Hepatic stellate cell (primary cell): ENCODE measurements at regions not wholly inside any gene's neighbourhood (a gene's known extent, or its start where the extent isn't known, plus 50 kb on each side); places are given as distances from the start of the nearest gene placed in this dataset.

Experiments
- DNase-seq: peaks from one replicate; pipeline ENCODE4 v3.0.0; 2011; ENCODE audit warnings: low spot score

DNA sequence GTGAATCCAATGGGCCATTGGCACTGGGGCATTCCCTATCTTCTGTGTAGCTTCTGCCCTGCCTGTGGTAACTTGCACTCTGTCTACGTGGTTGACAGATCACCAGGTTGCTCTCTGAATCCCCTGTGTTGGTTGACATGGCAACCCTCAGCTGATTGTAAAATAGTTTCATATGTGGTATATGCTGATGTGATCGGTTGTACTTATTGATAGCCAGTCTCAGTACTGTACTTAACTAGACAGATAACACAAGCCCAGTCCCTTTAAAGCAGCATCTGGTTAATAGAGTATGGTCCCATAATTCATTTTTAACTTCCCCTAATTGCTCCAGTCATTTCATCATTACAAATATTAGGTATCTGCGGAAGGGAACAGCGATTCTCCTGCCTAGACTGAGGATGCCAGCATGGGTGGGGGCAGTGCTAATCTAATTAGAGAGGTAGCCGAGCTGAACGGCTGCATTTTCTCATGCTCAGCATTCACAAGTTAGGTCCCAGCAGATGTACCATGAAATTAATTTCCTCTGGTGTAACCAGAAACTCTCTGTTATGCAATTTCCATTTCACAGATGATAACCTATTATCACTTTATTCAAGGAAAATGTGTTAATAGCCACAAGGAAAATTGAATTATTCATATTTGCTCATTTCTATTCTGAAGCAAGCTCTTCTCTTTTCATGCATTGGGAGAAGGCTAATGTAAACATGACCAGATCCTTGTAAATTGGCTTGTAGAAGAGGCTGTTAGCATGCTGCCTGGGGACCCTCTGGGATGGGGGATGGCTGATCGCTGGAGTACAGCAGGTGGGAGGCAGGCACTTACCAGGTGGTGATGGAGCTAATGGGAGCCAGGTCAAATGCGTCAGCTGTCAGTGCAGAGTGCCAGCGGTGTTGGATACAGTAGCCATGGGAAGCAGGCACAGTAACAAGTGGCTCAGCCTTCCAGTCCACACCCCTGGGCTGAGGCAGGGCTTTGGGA lies 608.3 kb downstream of the GALR1 start:
- no peak for DNase-seq

DNA sequence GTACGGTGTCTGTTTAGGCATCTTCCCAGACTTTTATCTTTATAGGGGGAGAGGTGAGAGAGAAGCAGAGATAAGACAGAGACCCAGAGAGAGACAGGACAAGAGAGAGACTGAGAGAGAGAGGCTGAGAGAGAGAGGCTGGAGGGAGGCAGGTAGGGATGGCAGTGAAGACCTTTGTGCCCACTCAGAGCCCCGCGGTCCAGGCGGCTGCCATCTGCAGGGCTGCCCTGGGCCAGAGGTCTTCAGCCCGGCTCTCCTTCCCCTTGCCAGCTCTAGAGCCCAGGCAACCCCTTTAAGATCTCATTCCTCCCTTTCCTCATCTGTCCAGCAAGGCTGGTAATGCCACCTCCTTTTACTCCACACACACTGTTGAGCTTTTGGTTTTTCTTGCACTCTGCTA lies 610.0 kb downstream of the GALR1 start:
- no peak for DNase-seq

DNA sequence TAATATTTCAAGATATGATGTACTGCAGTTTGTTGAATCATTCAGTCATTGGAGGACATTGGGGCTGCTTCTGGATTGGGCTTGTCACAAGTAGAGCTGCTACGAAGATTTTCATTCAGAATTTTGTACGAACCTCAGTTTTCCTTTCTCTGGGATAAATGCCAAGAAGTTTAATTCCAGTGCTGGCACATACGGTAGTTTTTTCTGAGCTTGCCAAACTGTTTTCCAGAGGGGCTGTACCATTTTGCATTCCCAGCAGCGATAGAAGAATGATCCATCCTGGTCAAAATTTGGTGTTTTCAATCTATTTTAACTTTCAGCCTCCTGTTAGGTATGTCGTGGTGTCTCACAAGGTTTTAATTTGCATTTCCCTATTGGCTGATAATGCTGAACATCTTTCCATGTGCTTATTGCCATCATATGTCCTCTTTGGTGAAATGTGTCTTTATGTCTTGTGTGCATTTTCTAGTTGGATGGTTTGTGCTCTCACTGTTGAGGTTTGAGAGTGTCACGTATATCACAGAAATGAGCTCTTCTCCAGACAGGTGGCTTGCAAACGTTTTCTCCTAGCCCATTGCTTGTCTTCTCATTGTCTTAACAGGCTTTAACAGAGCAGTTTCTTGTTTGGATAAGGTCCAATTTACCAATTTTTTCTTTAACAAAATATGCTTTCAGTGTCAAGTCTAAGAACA lies 612.6 kb downstream of the GALR1 start:
- no peak for DNase-seq

DNA sequence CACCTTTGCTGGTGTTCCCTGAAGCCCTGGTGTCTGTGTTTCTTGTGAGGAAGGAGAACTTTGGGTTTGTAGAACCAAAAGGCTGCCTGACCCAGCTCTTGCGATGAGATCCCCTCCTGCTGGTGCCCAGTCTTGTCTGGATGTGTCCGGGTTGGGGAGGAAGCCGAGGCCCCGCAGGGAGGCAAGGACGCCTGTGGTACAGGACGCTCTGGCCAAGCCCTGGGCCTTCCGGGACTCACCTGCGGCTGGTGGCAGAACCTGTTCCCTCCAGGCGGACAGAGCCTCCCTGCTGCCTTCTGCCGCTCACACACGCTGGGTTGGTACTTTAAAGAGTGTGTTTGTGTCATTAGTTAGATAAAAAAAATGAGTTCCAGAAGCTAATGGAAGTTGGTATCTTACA lies 616.2 kb downstream of the GALR1 start:
- no peak for DNase-seq

DNA sequence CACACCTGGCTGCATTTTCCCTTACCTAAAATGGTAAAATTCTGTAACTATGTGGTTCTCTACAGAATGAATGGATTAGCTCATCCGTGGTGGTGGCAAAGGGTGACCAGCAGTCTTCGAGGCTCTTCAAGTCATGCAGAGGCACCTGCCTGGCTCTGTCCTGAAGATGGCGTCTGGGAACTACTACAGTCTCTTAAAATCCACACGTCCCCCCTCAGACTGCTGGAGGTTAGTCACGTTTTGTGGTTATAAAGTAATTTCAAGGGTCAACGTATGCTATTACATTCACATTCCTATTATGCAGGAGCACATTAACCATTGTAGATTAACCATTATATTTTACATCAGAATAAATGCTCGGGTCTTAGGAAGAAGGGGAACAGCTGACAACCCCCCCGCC lies 616.7 kb downstream of the GALR1 start:
- DNase-seq = no peak

DNA sequence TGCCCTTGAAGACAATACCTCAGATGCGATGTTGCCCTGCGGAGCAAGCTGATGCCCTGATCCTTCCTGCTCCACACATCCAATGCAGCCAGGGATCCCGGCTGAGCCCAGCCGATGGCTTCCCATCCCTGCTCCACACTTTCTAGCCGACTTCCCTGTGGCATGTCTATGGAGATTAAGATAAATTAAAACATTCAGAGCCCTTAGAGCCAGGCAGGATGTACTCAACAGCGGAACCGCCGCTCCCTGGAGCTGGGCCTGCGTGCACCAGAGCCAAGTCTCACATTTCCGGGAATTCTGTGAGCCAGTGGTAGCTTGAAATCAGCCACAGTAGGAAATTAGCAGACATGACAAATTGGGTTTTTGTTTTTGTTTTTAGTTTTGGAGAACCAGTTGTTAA lies 620.6 kb downstream of the GALR1 start:
- DNase-seq = no peak

DNA sequence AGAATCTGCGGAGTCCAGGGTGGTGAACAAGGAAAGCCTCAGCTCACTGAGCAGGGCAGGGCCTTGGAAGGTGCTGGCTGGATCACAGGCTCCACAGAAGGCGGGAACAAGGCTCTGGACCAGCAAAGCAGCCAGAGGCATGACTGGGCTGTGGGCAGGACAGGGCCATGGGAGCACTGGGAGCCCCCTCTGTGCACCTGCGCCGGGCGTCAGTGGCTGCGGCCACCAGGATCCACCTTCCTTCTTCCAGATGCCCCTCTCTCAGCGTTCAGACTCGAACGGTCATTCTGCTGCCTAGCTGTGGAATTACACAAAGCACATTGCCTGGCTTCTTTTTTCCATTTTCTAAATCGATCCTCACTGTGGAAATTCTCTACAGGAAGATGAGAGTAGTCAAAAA lies 621.2 kb downstream of the GALR1 start:
- no peak for DNase-seq

DNA sequence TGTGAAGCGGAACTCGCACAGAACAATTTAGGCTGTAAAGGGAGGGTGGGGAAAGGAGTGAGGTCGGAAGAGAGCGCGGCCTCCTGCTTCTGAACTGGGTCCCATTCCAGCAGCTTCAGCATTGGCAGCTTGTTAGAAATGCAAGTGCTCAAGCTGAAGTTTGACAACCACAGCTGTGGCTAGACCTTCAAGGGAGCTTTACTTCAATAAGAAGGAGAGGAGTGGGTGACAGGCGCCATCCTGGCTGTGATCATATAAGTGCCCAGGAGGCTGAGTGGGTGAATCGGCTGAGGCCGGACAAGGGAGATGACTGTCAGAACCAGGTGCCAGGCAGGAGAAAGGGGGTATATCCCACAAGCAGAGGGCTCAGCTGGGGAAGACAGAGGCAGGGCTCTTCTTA lies 622.5 kb downstream of the GALR1 start:
- DNase-seq = no peak

DNA sequence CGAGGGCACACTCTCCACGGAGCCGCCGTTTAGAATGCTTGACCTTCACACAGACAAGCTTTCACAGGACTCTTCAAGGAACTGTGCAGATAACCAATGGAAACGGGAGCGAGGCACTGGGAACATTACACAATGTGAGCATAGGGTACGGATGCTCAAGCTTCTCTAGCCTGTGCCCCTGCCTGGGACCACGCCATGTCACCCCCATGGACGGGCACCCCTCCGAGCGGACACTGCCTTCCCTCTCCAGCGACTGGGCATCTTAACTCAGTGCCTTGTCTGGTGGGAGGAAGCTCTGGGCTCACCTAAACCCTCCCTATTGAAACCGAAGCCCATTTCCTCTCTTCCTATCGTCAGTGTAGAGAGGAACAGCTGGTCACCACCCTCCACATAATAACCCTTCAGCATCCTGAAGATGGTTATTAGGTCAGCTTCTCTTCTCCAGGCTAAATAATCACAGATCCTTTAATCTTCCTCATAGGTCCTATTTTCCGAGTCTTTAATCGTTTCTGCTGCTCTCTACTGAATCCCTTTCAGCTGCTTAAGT lies 626.7 kb downstream of the GALR1 start:
- no peak for DNase-seq

DNA sequence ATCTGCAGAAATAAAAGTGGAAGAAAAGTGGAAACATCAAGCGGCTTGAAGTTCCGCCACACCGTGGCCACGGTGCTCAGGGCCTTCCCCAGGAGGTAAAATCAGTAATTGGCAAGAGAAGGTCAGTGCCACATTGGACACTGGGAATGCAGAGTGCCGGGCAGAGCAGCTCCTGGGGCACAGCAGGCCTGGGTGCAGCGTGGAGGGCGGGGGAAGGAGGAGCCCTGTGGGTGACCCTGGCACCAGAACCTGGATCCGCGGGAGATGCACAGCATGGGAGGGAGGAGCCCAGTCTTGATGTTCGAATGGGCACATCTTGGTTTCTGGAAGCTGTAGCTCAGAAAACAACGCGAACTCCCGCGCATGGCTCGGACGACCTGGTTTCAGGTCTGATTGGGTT lies 630.2 kb downstream of the GALR1 start:
- no peak for DNase-seq

DNA sequence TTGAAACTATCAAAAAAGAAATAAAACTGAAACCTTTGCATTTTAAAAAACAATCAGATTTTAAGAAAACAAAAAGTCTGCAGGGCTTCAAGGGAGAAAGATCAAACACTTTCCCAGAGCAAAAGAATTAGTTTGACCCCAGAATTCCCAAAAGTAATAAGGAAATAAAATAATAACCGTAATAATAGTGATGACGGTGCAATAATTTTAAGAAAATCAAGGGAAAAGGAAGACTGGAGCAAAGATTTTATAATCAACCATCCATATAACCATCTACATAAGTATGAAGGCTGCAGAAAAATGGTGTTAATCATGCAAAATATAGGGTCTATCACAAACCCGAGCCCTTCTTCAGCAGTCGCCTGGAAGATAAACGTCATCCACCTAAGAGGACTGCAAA lies 634.8 kb downstream of the GALR1 start:
- no peak for DNase-seq

DNA sequence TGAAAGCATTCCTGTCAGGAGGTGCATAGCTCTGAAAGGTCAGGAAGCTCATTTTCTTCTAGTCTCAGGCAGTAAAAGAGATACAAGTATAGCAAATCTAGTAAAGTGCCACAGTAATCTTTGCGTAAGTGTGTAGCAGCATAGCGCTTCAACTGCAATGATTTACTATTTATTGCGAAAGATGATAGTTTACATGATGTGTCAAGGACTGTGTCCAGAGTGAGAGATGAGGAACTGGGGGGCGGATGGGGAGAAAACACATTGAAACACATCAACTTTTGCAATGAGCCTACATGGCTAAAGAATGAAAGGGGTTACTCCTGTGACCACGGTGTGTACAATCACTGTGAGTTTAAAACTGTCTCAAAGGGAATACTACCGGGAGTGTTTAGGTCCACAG lies 644.4 kb downstream of the GALR1 start:
- no peak for DNase-seq

DNA sequence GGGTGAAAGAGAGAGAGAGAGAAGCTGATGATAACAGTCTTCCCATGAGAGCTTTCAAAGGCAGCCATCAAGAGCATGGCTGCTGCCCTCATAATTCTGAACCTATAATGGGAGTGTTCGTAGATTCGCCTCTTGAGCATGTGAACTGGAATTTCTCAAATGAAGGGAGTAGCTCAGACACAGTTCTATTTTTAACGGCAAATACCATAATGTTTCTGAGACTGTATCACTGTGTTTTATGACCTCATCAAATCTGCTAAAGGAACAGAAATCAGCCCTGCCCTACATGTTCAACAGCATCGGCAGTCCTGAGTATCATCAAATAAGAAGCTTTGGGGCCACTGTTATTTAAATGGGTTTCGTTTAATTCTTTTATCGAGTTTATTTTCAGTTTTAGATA lies 645.6 kb downstream of the GALR1 start:
- no peak for DNase-seq

DNA sequence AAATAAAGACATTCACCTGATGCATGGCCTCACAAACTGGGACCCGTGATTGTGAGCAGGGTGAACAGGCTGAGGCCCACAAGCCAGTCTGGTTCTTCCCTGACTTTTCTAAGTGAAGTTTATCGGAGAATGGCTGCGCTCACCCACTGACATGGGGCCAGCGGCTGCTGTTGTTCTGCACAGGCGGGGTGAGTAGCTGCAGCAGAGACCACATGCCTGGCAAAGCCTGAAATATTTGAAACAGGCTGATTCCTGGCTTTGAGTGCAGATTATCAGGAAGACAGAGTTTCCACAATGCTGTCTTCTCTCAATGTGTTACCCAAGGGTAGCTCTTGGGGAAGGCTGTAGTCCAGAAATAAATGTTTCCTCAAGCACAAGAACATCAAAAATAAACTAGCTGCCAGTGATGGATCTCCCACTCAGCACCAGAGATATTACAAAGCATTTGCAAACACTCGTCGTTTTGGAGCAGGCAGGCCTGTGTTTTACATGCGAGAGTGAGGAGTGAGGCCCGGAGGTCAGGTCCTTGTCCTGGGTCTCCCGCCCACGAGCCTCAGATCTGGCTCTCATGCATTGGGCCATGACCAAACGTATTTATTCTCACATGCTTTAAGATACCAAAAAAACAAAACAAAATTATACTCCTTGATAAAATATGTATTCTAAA lies 647.1 kb downstream of the GALR1 start:
- no peak for DNase-seq

DNA sequence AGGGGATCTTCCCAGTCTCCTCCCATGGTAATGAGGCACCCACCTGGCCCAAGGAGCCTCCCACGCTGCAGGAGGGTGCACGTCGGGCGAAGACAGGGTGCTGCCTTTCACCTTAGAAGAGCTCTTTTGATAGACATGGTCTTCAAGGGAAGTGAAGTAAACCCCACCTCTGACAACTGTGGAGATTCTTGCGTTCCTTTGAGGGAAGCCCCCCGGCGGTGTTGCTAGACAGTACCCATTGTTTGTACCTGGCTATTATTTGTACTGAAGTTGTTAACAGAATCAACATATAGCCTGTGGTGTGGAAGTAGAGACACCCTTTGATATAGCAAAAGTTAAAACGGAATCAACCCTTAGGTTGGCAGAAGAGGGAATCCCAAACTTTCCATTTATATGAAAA lies 648.0 kb downstream of the GALR1 start:
- no peak for DNase-seq

DNA sequence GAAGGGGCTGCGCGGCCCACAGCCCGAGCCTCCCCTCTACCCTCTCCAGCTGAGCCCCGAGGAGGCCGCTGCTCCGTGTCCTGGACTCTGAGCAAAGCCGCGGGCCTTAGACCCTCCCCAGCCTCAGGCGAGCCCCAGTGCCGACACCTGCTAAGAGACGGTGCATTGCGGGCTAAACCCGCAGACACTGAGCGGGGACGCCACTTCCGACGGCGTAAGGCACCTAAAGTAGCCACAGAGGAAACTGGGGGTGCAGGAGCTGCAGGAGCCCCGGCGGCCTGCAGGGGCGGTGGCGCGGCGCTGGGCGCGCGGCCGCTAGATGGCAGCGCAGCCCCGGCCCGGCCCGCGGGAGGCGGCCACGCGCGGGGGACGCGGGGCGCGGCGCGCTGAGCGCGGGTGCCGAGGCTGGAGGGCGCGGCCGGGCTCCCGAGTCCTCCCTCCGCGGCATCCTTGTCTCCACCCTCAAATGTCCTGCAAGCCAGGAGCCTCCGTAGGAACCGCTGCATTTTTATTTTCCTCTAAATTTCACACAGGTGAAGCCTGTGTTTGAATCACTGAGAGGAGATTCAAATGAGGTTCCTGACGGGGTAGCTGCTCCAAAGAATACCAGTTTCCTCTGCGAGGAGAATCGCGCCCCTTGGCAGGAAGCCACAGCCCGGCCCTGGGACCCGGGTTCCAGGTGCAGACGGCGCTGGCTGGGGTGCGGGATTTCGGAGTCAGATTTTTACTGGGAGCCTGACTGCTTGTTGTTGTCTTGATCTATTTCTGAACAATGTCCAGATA lies 650.5 kb downstream of the GALR1 start:
- peak; percentile 21 for DNase-seq

DNA sequence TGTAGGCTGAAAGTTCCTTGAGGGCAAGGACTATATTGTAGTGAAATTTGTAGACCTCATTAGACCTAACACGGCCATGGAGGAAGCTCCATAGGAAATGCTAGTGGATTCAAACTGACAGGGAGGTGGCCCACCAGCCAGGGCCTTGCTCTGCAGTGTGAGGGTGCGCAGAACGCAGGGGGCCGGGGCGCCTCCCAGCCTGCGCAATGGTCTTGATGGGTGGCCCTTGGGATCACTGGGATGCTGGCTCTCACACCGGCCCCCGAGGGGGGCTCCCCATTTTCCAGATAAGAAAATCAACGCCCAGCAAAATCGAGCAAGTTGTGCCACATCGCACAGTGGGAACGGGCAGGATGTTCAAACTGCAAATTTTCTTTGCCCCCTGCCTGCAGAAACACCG lies 655.4 kb downstream of the GALR1 start:
- no peak for DNase-seq

DNA sequence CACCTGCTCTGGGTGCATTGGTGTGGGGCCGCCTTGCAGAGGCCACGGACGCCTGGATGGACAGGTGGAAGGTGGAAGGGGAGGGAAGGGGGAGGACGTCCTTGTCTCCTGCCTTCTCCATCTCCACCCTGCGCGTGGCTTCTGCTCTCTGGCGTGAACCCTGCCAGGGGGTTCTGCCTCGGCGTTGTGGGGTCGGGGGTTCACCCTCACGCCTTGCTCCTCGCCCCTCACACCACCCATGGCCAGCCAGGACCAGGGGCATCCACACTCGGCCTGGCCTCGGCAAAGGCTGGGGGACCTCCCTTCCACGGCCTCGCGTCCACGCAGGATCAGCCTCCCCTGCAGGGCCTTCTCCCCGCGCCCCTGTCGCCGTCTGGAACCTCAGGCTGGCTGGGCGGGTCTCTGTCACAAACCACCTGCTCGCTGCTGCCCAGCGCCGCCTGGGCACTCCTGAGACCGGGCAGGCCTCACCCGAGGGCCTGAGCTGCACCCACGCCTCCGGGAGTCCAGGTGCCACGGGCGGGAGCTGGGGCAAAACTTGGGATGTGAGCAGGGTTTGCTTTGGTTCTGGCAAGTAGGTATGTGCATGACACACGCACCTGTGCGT lies 655.9 kb downstream of the GALR1 start:
- no peak for DNase-seq

DNA sequence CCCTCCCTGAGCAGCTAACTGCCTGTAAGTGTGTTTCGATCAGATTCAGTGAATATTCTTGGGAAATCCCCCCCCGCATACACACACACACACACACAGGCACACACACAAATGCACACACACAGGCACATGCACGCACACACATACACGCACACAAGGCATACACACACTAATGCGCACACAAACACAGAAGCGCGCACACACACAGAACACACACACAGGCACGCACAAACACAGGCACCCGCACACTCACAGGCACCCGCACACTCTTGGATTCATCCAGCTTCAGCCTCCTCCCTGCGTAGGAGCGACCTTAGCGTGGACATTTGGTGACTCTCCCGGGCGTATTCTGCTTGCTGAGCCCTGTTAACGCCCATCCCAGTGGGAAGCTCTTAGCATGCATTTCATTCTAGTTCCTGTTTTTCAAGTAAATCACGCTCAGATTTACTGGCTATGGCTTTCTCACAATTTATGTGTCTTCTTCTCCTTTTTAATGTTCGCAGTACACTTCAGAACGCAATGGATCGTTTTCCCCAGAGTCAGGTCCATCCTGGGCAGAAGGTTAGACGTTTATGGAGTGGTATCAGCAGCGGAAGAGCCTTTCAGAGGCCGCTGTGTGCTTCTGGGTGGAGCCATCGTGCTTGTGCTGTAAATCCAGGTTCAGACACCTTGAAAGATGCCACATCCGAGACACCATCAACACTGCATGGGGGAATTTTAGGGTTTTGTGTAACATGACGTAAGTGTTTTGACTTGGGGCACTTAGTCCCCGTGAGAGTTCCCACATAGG lies 656.6 kb downstream of the GALR1 start:
- DNase-seq = no peak

DNA sequence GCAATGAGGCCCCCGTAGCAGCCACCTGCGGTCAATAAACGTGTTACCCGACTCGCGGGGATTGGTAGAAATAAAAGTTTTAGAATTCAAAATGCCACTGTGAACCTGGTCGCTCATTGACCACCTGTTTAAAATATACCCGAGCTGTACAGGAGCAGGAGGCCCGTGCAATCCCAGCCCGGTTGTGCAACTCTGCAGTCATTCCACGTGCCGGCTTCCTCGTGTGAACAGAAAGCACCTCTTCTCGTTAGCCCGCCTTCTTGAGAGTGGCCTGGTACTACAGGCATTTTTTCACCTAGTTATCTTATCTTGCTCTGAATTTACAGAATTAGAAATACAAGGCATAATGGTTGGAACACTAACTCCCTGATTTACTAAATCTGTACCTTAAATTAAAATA lies 660.7 kb downstream of the GALR1 start:
- DNase-seq = no peak
